ENCODE measurements at regions not wholly inside any gene's neighbourhood (a gene's known extent, or its start where the extent isn't known, plus 50 kb on each side); places are given as distances from the start of the nearest gene placed in this dataset.

DNA sequence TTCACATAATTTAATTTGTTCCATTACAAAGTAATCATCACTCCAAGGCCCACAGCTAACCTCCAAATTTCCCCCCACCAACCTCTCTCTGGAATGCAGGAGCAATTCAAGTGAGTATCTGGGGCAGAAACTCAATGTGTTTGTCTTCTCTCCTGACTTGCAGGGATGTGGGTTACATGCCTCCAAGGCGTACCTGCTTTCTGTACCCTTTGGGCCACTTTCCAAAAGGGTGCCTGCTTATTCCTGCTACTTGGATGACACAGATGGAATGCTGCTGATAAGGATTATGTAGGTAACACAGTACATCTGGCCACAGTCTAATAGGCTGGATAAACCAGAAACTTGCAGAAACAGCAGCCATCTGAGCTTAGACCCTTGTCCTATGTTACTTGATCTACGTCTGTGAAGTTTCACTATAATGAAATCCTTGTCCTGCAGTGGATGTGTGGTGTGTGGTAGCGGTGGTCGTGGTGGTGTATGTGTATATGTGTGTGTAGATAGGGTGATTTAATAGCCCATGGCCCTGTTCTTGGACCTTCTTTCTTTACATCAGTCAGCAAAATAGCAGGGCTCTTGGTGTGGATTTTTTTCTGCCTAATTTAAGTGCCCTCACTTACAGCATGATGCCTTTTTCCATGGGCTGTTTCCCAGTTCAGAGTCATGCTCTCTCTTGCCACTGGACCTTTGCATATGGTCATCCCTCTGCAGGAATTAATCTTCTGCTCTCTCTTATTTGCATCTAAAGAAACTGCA, 175.9 kb downstream of the ZDHHC21 start:
- DNase-seq = no peak

DNA sequence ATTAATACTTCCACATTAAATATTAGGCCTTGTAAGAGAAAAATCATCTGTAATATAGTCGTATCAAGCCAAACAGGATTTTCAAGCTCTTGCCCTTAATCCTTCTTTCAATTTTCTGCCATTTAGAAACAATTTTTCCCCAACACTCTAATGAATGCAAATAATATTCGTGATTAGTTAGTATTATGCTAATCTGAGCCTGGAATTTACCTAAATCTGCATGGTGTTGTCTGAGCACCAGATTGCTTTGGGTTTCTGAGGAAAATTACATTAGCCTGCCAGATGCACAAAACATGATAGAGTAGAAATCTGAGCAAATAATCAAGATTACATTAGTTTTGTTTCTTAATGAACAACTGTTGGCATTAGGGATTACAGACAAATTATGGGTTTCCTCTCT, 176.6 kb downstream of the ZDHHC21 start:
- DNase-seq = no peak

- no peak for DNase-seq
These were observed 177.5 kb downstream of the ZDHHC21 start for GRCh38 chr9:14515571-14516198.

DNA sequence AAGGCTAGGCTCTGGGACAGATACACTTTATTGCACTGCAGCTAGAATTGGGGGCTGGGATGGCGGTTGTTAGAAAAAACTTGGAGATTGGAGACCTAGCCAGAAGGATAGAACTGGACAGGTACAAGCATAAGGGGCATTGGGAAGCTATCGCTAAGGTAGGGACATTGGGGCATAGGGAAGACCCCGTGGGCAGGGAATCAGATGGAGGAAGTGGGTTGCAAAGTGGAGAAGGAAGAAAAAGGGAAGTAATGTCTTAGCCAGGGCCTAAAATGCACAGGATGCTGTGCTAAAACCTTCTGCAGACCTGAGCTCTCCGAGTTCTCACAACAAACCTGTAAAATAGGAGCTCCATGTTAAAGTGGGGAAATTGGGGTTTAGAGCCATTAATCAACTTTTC, 178.2 kb downstream of the ZDHHC21 start:
- DNase-seq = no peak

DNA sequence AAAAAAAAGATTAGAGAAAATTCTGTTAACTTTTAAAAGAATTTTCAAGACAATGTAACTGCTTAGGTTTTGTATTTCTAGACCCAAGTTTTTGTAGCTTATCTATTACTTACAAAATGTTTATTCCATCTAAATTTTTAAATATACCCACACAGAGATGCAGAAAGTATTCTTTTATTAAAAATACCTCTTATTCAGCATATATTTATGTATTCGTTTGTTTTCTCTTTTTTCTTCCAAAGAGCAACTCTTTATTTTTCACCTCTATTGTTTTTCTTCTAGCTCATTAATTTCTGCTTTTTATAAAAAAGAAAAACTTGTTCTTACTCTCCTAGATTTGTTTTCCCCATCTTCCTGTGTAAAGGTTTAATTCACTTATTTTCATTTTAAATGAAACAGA, 180.3 kb downstream of the ZDHHC21 start:
- DNase-seq = no peak

DNA sequence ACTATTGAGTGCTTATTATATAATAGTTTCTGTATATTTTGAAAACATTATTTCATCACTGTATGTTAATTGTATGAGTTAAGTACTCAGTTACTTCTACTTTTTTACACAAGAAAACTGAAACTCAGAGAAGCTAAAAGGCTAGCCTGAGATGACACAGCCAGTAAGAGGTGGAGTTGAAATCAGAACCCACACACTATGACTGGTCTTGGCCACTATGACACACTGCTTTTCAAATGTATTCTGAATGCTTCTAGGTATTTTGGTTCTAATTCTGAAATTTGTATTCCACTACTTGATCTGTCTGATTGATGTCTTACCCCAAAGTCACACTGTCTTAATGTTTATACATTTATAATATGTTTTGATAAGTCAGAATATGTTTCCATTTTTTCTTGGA, 181.8 kb downstream of the ZDHHC21 start:
- no peak for DNase-seq

- DNase-seq = no peak
These were observed 184.3 kb downstream of the ZDHHC21 start for GRCh38 chr9:14508884-14509283.

- no peak for DNase-seq
These were observed 187.4 kb upstream of the NFIB start for GRCh38 chr9:14501366-14501765.

DNA sequence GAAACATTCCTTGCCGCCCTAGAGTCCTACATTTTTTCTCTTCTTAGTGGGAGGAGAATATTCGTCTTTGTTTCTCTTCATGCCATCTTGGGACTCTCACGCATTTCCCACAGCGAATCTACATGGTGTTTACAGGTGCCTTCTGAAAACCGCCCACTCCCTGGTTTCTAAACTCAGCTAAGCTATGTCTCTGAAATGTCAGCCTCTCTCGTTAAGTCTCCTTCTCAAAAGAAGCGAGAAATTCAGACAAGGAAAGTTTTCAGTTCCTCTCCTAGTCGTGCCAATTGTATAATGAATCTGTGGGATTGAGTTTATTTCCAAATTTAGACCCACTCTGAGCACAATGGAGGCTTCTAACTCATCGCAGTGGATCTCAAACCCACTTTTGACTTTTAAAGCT, 186.8 kb upstream of the NFIB start:
- no peak for DNase-seq

- DNase-seq = no peak
These were observed 186.0 kb upstream of the NFIB start for GRCh38 chr9:14499976-14500375.

DNA sequence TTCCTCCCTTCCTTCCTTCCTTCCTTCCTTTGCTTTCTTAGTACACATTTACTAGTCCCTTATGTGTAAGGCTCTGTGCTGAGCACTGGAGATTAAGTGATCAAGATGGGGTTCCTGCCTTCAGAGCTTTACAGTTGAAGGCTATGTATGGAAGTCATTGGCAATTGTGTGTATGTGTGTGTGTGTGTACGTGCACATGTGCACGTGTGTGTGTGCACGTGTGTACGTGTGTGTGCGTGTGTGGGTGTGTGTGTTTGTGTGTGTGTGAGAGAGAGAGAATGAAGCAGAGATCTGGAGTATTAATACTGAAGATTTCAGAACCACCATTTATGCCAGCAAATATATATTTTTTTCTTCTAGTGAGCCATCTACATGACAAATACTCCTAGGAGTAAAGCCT, 184.9 kb upstream of the NFIB start:
- no peak for DNase-seq

GRCh38 chr9:14497476-14497875, 183.5 kb upstream of the NFIB start:
- no peak for DNase-seq

- DNase-seq = no peak
These were observed 174.7 kb upstream of the NFIB start for GRCh38 chr9:14488421-14489190.

- DNase-seq = no peak
These were observed 173.7 kb upstream of the NFIB start for GRCh38 chr9:14487547-14488185.

GRCh38 chr9:14485366-14485765, 171.4 kb upstream of the NFIB start:
- DNase-seq = no peak

- no peak for DNase-seq
These were observed 168.9 kb upstream of the NFIB start for GRCh38 chr9:14482856-14483255.

DNA sequence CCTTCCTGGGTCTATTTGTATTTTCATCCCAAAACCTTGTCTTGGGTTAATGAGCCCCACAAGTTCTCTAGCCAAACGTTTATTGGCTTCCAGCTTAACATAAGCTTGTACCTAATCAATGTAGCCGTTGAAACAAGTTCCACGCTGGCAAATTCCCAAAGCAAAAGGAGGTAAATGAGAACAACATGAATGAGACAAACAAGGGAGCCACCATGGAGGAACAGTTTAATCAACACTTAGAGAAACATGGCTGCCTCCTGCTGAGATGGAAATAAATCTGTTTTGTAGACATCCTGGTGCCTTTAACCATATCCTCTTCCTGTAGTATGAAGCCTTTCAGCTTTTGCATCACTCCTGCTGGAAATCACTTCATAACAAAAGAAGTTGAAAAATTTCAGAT, 166.6 kb upstream of the NFIB start:
- DNase-seq = no peak

DNA sequence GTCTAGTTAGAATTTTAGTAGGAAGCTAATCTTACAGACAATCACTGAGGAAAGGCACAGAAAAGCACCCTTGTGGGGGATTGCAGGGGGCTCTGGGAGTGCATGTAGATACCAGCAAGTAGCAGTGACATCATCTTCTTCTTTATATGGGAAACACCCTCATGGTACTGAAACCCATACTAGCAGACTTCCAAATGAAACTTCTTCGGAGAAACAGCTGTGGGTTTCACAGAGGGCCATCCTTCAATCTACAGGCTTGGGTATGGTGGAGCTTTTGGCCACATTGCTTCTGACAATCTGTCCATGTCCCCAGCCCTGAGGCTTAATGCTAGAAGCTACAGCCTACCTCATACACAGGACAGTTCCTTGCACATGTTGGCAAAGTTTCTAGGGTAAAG, 165.2 kb upstream of the NFIB start:
- no peak for DNase-seq

DNA sequence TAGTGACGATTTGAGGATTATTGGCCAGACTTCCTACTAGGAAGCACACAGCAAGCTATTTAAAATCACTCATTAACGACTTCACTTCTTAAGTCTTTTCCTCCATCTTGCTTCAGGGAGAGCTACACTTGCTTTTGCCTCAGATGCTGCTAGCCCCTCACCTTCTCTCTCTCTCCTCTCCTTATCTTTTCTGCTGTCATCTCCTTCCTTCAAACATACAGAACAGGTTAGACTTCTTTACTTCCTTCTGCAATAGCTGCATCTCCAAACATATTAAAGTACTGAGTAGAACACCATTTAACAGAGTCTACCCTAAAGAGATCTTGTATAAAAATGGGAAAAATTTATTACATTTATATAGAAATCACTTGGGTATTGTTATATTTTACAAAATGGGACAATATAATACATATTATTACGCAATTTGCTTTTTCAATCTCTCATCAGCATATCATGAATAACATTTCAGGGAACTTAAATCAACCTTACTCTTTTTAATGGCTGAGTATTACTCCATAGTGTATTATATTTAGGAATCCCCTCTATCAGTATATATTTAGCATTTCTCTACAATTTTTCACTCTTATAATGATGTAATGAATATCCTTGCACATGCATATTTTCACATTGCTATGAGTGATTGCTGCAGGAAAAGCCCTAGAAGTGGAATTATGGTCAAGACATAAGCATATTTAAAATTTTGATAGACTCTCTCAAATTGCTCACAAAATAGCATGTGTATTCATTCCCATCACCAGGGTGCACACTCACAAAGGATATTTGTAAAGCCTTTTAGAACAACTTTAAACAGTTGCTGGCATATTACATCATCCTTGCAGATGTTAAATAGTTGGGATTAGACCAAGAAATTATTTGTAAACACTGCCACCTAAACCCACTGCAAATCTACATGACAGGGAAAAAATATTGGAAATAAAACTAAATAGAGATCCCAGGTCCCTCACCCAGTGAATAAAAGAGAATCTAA, 164.5 kb upstream of the NFIB start:
- no peak for DNase-seq

- no peak for DNase-seq
These were observed 157.1 kb upstream of the NFIB start for GRCh38 chr9:14471041-14471440.

- DNase-seq = no peak
These were observed 153.9 kb upstream of the NFIB start for GRCh38 chr9:14467675-14468374.

- DNase-seq = no peak
These were observed 152.9 kb upstream of the NFIB start for GRCh38 chr9:14466828-14467227.

All from stimulated activated CD8-positive, alpha-beta memory T cell treated with anti-CD3 and anti-CD28 coated beads, Interleukin-4, amount 100 ng/mL, for 48 hours (primary cell).